ENCODE measurements at regions not wholly inside any gene's neighbourhood (a gene's known extent, or its start where the extent isn't known, plus 50 kb on each side); places are given as distances from the start of the nearest gene placed in this dataset.

- no peak for TF ChIP-seq EZH2 (IDR thresholded peaks at IDR 0.05; ENCODE audit: insufficient read depth, poor library complexity, severe bottlenecking)
- TF ChIP-seq EZH2phosphoT487 (IDR thresholded peaks at IDR 0.05; ENCODE audit: insufficient read depth, low read depth), result no peak
Measured at GRCh38 chr5:167012123-167013034, 1279.1 kb upstream of the WWC1 start.
